ENCODE measurements at regions not wholly inside any gene's neighbourhood (a gene's known extent, or its start where the extent isn't known, plus 50 kb on each side); places are given as distances from the start of the nearest gene placed in this dataset.

GRCh38 chr1:188420177-188420576, 1591.4 kb downstream of the PLA2G4A start:
- no peaks in the 10 kb centered on the region for H3K9me3 ChIP-seq (replicated peaks)
- no peaks in the 10 kb centered on the region for H3K4me1 ChIP-seq
- no peak overlapping the region for H3K4me3 ChIP-seq
- TF ChIP-seq CTCF (IDR thresholded peaks at IDR 0.05; ENCODE audit: borderline replicate concordance) = no peak
- no peaks in the 10 kb centered on the region for H3K36me3 ChIP-seq
- no peaks in the 10 kb centered on the region for H3K27me3 ChIP-seq (ENCODE audit: low read depth)
- DNase-seq = no peak
- intact Hi-C loops (cut with micrococcal nuclease) = no loop called here
- H3K27ac ChIP-seq (replicated peaks) = no peak overlapping the region

GRCh38 chr1:188423073-188423472, 1594.3 kb downstream of the PLA2G4A start:
- no peak overlapping the region for H3K27ac ChIP-seq (replicated peaks)
- no peaks in the 10 kb centered on the region for H3K9me3 ChIP-seq (replicated peaks)
- intact Hi-C loops (cut with micrococcal nuclease) = no loop called here
- no peaks in the 10 kb centered on the region for H3K36me3 ChIP-seq
- H3K4me3 ChIP-seq = no peak overlapping the region
- no peaks in the 10 kb centered on the region for H3K4me1 ChIP-seq
- no peaks in the 10 kb centered on the region for H3K27me3 ChIP-seq (ENCODE audit: low read depth)
- no peak for DNase-seq
- no peak for TF ChIP-seq CTCF (IDR thresholded peaks at IDR 0.05; ENCODE audit: borderline replicate concordance)

- intact Hi-C loops (cut with micrococcal nuclease) = no loop called here
- H3K4me1 ChIP-seq = no peaks in the 10 kb centered on the region
- no peak for DNase-seq
- no peaks in the 10 kb centered on the region for H3K36me3 ChIP-seq
- H3K4me3 ChIP-seq = no peak overlapping the region
- no peak overlapping the region for H3K27ac ChIP-seq (replicated peaks)
- no peaks in the 10 kb centered on the region for H3K27me3 ChIP-seq (ENCODE audit: low read depth)
- no peaks in the 10 kb centered on the region for H3K9me3 ChIP-seq (replicated peaks)
- no peak for TF ChIP-seq CTCF (IDR thresholded peaks at IDR 0.05; ENCODE audit: borderline replicate concordance)
Measured at GRCh38 chr1:188424176-188424575, 1595.4 kb downstream of the PLA2G4A start.

GRCh38 chr1:188425687-188426086, 1596.9 kb downstream of the PLA2G4A start:
- intact Hi-C loops (cut with micrococcal nuclease) = no loop called here
- Histone ChIP-seq H3K9me3 (replicated peaks) (no peaks in the 10 kb centered on the region), H3K4me1 (no peaks in the 10 kb centered on the region), H3K27me3 (ENCODE audit: low read depth) (no peaks in the 10 kb centered on the region), H3K36me3 (no peaks in the 10 kb centered on the region), H3K4me3 (no peak overlapping the region), H3K27ac (replicated peaks) (no peak overlapping the region)
- no peak for TF ChIP-seq CTCF (IDR thresholded peaks at IDR 0.05; ENCODE audit: borderline replicate concordance)
- DNase-seq = no peak

- H3K27ac ChIP-seq (replicated peaks) = no peak overlapping the region
- no peaks in the 10 kb centered on the region for H3K36me3 ChIP-seq
- H3K4me3 ChIP-seq = no peak overlapping the region
- H3K4me1 ChIP-seq = no peaks in the 10 kb centered on the region
- no peak for DNase-seq
- H3K27me3 ChIP-seq (ENCODE audit: low read depth) = no peaks in the 10 kb centered on the region
- TF ChIP-seq CTCF (IDR thresholded peaks at IDR 0.05; ENCODE audit: borderline replicate concordance) = no peak
- no peaks in the 10 kb centered on the region for H3K9me3 ChIP-seq (replicated peaks)
- intact Hi-C loops (cut with micrococcal nuclease) = no loop called here
Measured at GRCh38 chr1:188426561-188426960, 1597.8 kb downstream of the PLA2G4A start.

GRCh38 chr1:188427642-188428041, 1598.9 kb downstream of the PLA2G4A start:
- no peak for DNase-seq
- Histone ChIP-seq H3K4me3 (no peak overlapping the region), H3K4me1 (no peaks in the 10 kb centered on the region), H3K9me3 (replicated peaks) (no peaks in the 10 kb centered on the region), H3K27ac (replicated peaks) (no peak overlapping the region), H3K36me3 (no peaks in the 10 kb centered on the region), H3K27me3 (ENCODE audit: low read depth) (no peaks in the 10 kb centered on the region)
- TF ChIP-seq CTCF (IDR thresholded peaks at IDR 0.05; ENCODE audit: borderline replicate concordance) = no peak
- intact Hi-C loops (cut with micrococcal nuclease) = no loop called here
